Activated CD4-positive, alpha-beta T cell treated with anti-CD3 and anti-CD28 coated beads, Interleukin-2, amount 10 ng/mL, durations not matched to agents 7 days and 5 days (primary cell): ENCODE measurements at regions not wholly inside any gene's neighbourhood (a gene's known extent, or its start where the extent isn't known, plus 50 kb on each side); places are given as distances from the start of the nearest gene placed in this dataset.

Experiments
- CTCF ChIA-PET: fragments of 350-600 bp; sonication (Branson Sonifier 250); formaldehyde crosslinking; loops from one replicate; lab custom pipeline; 2021; ENCODE audit warnings: antibody characterized with exemption; lab: Charles Lee
- POLR2A ChIA-PET: fragments of 350-600 bp; sonication (Branson Sonifier 250); formaldehyde crosslinking; loops from one replicate; lab custom pipeline; 2021; ENCODE audit warnings: antibody characterized with exemption; lab: Charles Lee
- DNase-seq: peaks from one replicate; pipeline ENCODE4 v3.0.0-alpha.2; 2020
- H3K27ac Mint-ChIP-seq: one replicate; pipeline ENCODE4 v1.8.0; 2021; ENCODE audit warnings: mild to moderate bottlenecking, moderate library complexity, mixed read lengths
- H3K27me3 Mint-ChIP-seq: one replicate; pipeline ENCODE4 v1.8.0; 2021; ENCODE audit warnings: mixed read lengths
- H3K36me3 Mint-ChIP-seq: one replicate; pipeline ENCODE4 v1.8.0; 2021; ENCODE audit warnings: low read depth, mixed read lengths
- H3K4me1 Mint-ChIP-seq: one replicate; pipeline ENCODE4 v1.8.0; 2021; ENCODE audit warnings: mixed read lengths
- H3K4me3 Mint-ChIP-seq: one replicate; pipeline ENCODE4 v1.8.0; 2021; ENCODE audit warnings: mild to moderate bottlenecking, moderate library complexity, mixed read lengths
- H3K9me3 Mint-ChIP-seq: one replicate; pipeline ENCODE4 v1.8.0; 2021; ENCODE audit warnings: mixed read lengths

- POLR2A ChIA-PET = no interaction called here
- H3K4me3 Mint-ChIP-seq = no peak overlapping the region
- no peak overlapping the region for H3K27ac Mint-ChIP-seq
- no peaks in the 10 kb centered on the region for H3K36me3 Mint-ChIP-seq
- H3K27me3 Mint-ChIP-seq = no peaks in the 10 kb centered on the region
- CTCF ChIA-PET = no interaction called here
- DNase-seq = no peak
- no peaks in the 10 kb centered on the region for H3K9me3 Mint-ChIP-seq
- no peaks in the 10 kb centered on the region for H3K4me1 Mint-ChIP-seq
These were observed 983.4 kb upstream of the ADGRL3 start for GRCh38 chr4:60216752-60217151.

GRCh38 chr4:60221866-60222265, 978.3 kb upstream of the ADGRL3 start:
- no peak for DNase-seq
- POLR2A ChIA-PET = no interaction called here
- no peak overlapping the region for H3K27ac Mint-ChIP-seq
- CTCF ChIA-PET = no interaction called here
- H3K9me3 Mint-ChIP-seq = no peaks in the 10 kb centered on the region
- H3K4me3 Mint-ChIP-seq = no peak overlapping the region
- no peaks in the 10 kb centered on the region for H3K36me3 Mint-ChIP-seq
- H3K27me3 Mint-ChIP-seq = no peaks in the 10 kb centered on the region
- no peaks in the 10 kb centered on the region for H3K4me1 Mint-ChIP-seq

DNA sequence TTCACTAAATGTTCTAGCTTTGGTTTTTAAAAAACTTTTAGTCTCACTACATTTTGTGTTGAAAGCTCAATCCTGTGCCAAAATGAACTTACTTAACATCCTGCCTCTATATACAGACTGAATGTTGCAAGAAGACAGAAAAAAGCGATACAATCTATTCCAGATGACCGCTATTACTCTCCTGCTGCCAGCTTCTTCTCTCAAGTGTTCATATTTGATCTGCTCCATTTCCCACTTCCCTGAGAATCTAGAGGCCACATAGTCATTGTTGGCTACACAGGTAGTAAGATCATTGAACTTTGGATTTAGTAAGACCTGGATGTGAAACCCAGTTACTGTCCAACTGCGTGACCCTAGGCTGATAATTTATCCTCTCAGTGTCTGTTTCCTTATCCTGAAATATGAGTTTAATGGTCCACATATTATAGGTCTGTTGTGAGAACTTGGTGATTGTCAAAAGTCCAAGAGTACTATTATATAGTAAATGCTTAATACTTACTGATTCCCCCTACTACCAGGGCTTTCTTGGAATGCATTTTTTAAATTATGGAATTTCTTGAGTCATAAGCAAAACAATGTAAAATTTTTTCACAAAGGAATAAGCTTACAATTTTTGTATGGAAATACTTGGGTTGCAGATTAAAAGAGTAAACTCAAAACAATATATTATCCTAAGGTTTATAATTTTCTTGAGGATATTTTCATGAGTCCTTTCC, 976.8 kb upstream of the ADGRL3 start:
- H3K4me3 Mint-ChIP-seq = no peak overlapping the region
- no peak overlapping the region for H3K27ac Mint-ChIP-seq
- H3K4me1 Mint-ChIP-seq = no peaks in the 10 kb centered on the region
- H3K9me3 Mint-ChIP-seq = no peaks in the 10 kb centered on the region
- H3K36me3 Mint-ChIP-seq = no peaks in the 10 kb centered on the region
- ChIA-PET CTCF (no interaction called here), POLR2A (no interaction called here)
- H3K27me3 Mint-ChIP-seq = no peaks in the 10 kb centered on the region
- no peak for DNase-seq

- CTCF ChIA-PET = no interaction called here
- no peaks in the 10 kb centered on the region for H3K36me3 Mint-ChIP-seq
- no peak overlapping the region for H3K27ac Mint-ChIP-seq
These were observed 958.3 kb upstream of the ADGRL3 start for GRCh38 chr4:60241866-60242265.

GRCh38 chr4:60249784-60250183, 950.3 kb upstream of the ADGRL3 start:
- DNase-seq = no peak
- no peaks in the 10 kb centered on the region for H3K27me3 Mint-ChIP-seq
- no peak overlapping the region for H3K27ac Mint-ChIP-seq
- no peak overlapping the region for H3K4me3 Mint-ChIP-seq
- H3K9me3 Mint-ChIP-seq = no peaks in the 10 kb centered on the region
- no peaks in the 10 kb centered on the region for H3K4me1 Mint-ChIP-seq
- CTCF ChIA-PET = interaction anchor here (0.6 kb wide), 1 partner anchor 231 kb away, joined by 4 read pairs; no protein-coding TSS in a partner anchor
- POLR2A ChIA-PET = no interaction called here
- H3K36me3 Mint-ChIP-seq = no peaks in the 10 kb centered on the region

More at GRCh38 chr4:60241866-60242265, 958.3 kb upstream of the ADGRL3 start:
- H3K9me3 Mint-ChIP-seq = peaks cover 8% of the 10 kb centered on the region
- no peak for DNase-seq
- POLR2A ChIA-PET = no interaction called here
- H3K27me3 Mint-ChIP-seq = no peaks in the 10 kb centered on the region
- H3K4me1 Mint-ChIP-seq = no peaks in the 10 kb centered on the region
- no peak overlapping the region for H3K4me3 Mint-ChIP-seq

GRCh38 chr4:60250657-60251056, 949.5 kb upstream of the ADGRL3 start:
- Mint-ChIP-seq H3K4me3 (no peak overlapping the region), H3K27ac (no peak overlapping the region), H3K27me3 (no peaks in the 10 kb centered on the region), H3K36me3 (no peaks in the 10 kb centered on the region), H3K9me3 (no peaks in the 10 kb centered on the region), H3K4me1 (no peaks in the 10 kb centered on the region)
- ChIA-PET CTCF (no interaction called here), POLR2A (no interaction called here)
- DNase-seq = no peak

DNA sequence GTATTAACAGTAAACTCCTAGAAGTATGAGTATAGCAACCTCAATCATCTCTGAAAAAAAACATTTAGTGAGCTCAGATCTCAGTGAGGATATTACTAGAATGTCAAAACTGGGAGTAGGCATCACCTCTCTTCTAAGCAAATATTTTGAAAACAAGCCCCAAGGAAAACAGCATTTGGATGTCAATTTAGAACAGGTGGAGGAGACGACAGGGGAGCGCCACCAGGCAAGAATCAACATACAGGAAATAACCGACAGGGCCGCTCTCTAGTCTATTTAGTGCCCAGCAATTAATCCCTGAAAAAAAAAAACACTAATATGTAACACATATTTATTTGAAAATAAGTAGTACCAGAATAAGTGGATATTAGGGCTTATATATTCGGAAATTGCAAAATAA, 940.3 kb upstream of the ADGRL3 start:
- H3K9me3 Mint-ChIP-seq = no peaks in the 10 kb centered on the region
- H3K27ac Mint-ChIP-seq = peak overlapping the region; percentile 36
- H3K27me3 Mint-ChIP-seq = no peaks in the 10 kb centered on the region

GRCh38 chr4:60266505-60266904, 933.6 kb upstream of the ADGRL3 start:
- CTCF ChIA-PET = no interaction called here
- H3K9me3 Mint-ChIP-seq = peaks cover 6% of the 10 kb centered on the region
- POLR2A ChIA-PET = no interaction called here
- H3K36me3 Mint-ChIP-seq = no peaks in the 10 kb centered on the region
- H3K27ac Mint-ChIP-seq = no peak overlapping the region
- no peak overlapping the region for H3K4me3 Mint-ChIP-seq
- no peaks in the 10 kb centered on the region for H3K4me1 Mint-ChIP-seq
- DNase-seq = no peak
- H3K27me3 Mint-ChIP-seq = no peaks in the 10 kb centered on the region

More for the DNA sequence above, 940.3 kb upstream of the ADGRL3 start:
- no peaks in the 10 kb centered on the region for H3K36me3 Mint-ChIP-seq
- no peak for DNase-seq
- ChIA-PET POLR2A (no interaction called here), CTCF (no interaction called here)
- H3K4me3 Mint-ChIP-seq = no peak overlapping the region
- H3K4me1 Mint-ChIP-seq = no peaks in the 10 kb centered on the region

- H3K4me1 Mint-ChIP-seq = no peaks in the 10 kb centered on the region
- H3K27me3 Mint-ChIP-seq = no peaks in the 10 kb centered on the region
- ChIA-PET CTCF (no interaction called here), POLR2A (no interaction called here)
- H3K9me3 Mint-ChIP-seq = peaks cover 11% of the 10 kb centered on the region
- DNase-seq = no peak
- H3K4me3 Mint-ChIP-seq = no peak overlapping the region
- no peaks in the 10 kb centered on the region for H3K36me3 Mint-ChIP-seq
- no peak overlapping the region for H3K27ac Mint-ChIP-seq
These were observed 903.7 kb upstream of the ADGRL3 start for GRCh38 chr4:60296386-60296785.

- H3K9me3 Mint-ChIP-seq = peaks cover 7% of the 10 kb centered on the region
- H3K4me1 Mint-ChIP-seq = no peaks in the 10 kb centered on the region
- H3K27me3 Mint-ChIP-seq = no peaks in the 10 kb centered on the region
- H3K4me3 Mint-ChIP-seq = no peak overlapping the region
- H3K27ac Mint-ChIP-seq = no peak overlapping the region
- H3K36me3 Mint-ChIP-seq = no peaks in the 10 kb centered on the region
- no peak for DNase-seq
- ChIA-PET CTCF (no interaction called here), POLR2A (no interaction called here)
These were observed 886.4 kb upstream of the ADGRL3 start for GRCh38 chr4:60313611-60314178.

DNA sequence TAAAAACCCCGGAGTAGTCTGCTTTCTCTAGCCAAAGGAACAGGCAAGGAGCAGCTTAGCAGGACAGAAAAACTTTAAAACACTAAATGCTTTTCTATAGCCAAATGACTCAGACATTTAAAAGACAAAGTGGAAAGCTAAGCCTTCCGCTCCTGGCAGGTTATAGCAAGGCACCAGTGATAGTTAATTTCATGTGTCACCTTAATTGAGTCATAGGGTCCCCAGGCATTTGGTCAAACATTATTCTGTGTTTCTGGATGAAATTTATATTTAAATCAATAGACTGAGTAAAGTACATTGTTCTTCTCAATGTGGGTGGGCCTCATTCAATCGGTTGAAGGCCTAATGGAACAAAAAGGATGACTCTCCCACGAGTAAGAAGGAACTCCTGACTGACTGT, 885.7 kb upstream of the ADGRL3 start:
- H3K9me3 Mint-ChIP-seq = peaks cover 7% of the 10 kb centered on the region
- DNase-seq = no peak
- no peak overlapping the region for H3K27ac Mint-ChIP-seq
- POLR2A ChIA-PET = no interaction called here
- H3K27me3 Mint-ChIP-seq = no peaks in the 10 kb centered on the region
- no peaks in the 10 kb centered on the region for H3K36me3 Mint-ChIP-seq
- H3K4me3 Mint-ChIP-seq = no peak overlapping the region
- H3K4me1 Mint-ChIP-seq = no peaks in the 10 kb centered on the region
- CTCF ChIA-PET = no interaction called here

DNA sequence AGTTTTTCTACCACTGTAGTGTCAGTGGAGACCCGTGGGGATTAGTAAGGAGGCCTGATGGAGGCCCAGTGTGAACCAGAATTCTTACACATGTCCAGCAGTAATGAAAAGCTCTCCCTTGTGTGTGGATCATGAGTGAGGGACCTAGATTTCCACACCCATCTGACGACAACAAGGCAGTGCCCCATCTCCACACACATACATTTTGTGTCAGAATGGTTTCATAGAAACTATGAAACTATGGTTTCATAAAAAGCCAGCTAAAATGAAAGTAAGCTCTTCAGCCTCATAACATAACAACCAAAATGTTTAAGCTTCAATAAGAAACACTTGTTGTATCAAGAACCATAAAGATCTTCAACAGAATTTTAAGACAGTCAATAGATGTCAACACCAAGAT, 884.5 kb upstream of the ADGRL3 start:
- Mint-ChIP-seq H3K4me3 (no peak overlapping the region), H3K27me3 (no peaks in the 10 kb centered on the region), H3K9me3 (peaks cover 7% of the 10 kb centered on the region), H3K36me3 (no peaks in the 10 kb centered on the region), H3K4me1 (no peaks in the 10 kb centered on the region), H3K27ac (no peak overlapping the region)
- ChIA-PET POLR2A (no interaction called here), CTCF (no interaction called here)
- DNase-seq = no peak

DNA sequence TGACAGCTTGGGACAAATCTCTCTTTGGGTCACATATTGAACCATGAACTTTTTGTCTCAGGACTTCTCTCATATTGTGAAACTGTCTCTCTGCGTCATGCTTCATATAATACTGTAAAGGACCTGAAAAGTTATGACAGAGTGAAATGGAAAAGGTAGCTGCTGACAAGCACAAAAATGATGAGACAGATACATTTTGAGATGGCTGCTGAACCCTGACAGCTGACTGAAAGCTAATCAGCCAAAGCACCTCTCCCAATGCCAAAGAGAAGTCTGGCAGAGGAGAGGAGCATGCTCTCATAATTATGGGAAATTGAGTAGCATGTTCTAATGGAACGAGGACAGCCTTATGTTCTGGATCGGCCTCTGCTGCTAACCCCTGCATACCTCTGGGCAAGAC, 873.4 kb upstream of the ADGRL3 start:
- ChIA-PET CTCF (no interaction called here), POLR2A (no interaction called here)
- no peak overlapping the region for H3K27ac Mint-ChIP-seq
- no peak for DNase-seq
- H3K36me3 Mint-ChIP-seq = no peaks in the 10 kb centered on the region
- H3K9me3 Mint-ChIP-seq = no peaks in the 10 kb centered on the region
- no peaks in the 10 kb centered on the region for H3K27me3 Mint-ChIP-seq
- no peak overlapping the region for H3K4me3 Mint-ChIP-seq
- no peaks in the 10 kb centered on the region for H3K4me1 Mint-ChIP-seq

GRCh38 chr4:60327651-60328050, 872.5 kb upstream of the ADGRL3 start:
- POLR2A ChIA-PET = no interaction called here
- no peak for DNase-seq
- Mint-ChIP-seq H3K36me3 (no peaks in the 10 kb centered on the region), H3K9me3 (no peaks in the 10 kb centered on the region), H3K4me3 (no peak overlapping the region), H3K27ac (no peak overlapping the region), H3K27me3 (no peaks in the 10 kb centered on the region), H3K4me1 (no peaks in the 10 kb centered on the region)
- CTCF ChIA-PET = no interaction called here
